ENCODE measurements at regions not wholly inside any gene's neighbourhood (a gene's known extent, or its start where the extent isn't known, plus 50 kb on each side); places are given as distances from the start of the nearest gene placed in this dataset.

DNA sequence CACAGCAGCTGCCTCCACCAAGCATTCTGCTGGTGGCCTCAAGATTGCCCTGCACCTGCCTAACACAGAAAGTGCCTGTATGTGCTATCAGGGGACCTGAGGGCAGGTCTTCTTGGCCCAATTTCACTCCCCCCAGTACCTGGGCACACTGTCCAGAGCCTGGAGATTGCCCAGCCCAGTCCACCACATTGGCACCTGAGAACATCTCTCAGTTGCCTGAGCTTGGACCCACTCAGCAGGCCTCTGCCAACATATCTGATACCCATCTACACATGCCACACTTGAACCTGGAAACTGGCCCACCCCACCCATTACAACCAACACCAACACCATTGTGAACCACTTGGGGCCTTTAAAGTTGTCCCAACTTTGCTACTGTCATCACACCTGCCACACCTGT lies 1523.1 kb upstream of the CDH9 start:
- no peaks in the 10 kb centered on the region for H3K27me3 ChIP-seq
- intact Hi-C loops (cut with DNase I; ENCODE audit: low total_unique reads) = no loop called here
- H3K4me1 ChIP-seq = no peaks in the 10 kb centered on the region
- no peak for TF ChIP-seq POLR2A (IDR thresholded peaks at IDR 0.05)
- TF ChIP-seq, protein P1, sequence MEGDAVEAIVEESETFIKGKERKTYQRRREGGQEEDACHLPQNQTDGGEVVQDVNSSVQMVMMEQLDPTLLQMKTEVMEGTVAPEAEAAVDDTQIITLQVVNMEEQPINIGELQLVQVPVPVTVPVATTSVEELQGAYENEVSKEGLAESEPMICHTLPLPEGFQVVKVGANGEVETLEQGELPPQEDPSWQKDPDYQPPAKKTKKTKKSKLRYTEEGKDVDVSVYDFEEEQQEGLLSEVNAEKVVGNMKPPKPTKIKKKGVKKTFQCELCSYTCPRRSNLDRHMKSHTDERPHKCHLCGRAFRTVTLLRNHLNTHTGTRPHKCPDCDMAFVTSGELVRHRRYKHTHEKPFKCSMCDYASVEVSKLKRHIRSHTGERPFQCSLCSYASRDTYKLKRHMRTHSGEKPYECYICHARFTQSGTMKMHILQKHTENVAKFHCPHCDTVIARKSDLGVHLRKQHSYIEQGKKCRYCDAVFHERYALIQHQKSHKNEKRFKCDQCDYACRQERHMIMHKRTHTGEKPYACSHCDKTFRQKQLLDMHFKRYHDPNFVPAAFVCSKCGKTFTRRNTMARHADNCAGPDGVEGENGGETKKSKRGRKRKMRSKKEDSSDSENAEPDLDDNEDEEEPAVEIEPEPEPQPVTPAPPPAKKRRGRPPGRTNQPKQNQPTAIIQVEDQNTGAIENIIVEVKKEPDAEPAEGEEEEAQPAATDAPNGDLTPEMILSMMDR (IDR thresholded peaks at IDR 0.05) = no peak
- DNase-seq = no peak
- H3K27ac ChIP-seq = no peak overlapping the region
- no peaks in the 10 kb centered on the region for H3K9me3 ChIP-seq
- H3K36me3 ChIP-seq (ENCODE audit: low read depth, missing control alignments) = no peaks in the 10 kb centered on the region
- H3K4me3 ChIP-seq = no peak overlapping the region

DNA sequence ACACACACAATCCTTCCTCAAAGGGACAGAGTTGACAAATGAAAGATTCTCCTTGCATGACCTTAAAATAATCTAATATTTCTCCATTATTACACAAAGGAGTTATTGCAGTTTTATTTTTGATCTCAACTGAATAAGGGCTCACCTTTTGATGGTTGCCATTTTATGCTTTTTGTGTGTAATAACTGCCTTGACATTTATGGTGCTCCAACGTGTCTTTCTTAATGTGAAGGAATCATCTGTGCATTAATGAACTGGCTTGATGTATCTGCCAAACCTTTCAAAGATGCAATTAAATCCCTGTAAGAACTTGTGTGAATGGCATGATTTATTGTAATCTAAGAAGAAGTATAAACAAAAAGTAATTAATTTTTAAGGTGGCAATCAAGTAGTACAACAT lies 1519.8 kb upstream of the CDH9 start:
- H3K9me3 ChIP-seq = no peaks in the 10 kb centered on the region
- intact Hi-C loops (cut with DNase I; ENCODE audit: low total_unique reads) = no loop called here
- H3K27ac ChIP-seq = no peak overlapping the region
- H3K4me1 ChIP-seq = no peaks in the 10 kb centered on the region
- WGBS, 2 donors = 51 to 60% methylated on average over 1 of the region's 1 CpG
- TF ChIP-seq, protein P1 (IDR thresholded peaks at IDR 0.05) = no peak
- no peak for TF ChIP-seq POLR2A (IDR thresholded peaks at IDR 0.05)
- no peak for DNase-seq
- no peaks in the 10 kb centered on the region for H3K36me3 ChIP-seq (ENCODE audit: low read depth, missing control alignments)
- no peaks in the 10 kb centered on the region for H3K27me3 ChIP-seq
- H3K4me3 ChIP-seq = no peak overlapping the region

DNA sequence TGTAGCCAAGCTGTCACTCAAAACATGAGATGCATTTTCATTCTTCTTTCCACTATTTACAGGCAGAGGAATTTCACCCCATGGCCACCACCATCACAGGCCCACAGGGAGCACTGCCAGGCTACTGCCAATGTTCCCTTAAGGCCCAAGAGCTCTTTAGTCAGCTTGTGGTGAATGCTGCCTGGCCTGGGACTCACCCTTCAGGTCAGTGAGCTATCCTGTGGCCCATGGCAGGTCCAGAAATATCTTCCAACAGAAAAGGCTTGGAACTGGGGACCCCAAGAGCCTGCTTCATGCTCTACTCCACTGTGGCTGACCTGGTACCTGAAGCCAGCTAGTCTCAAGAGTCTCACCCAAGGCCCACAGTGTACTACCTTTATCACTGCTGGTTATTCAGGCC lies 1518.7 kb upstream of the CDH9 start:
- no peaks in the 10 kb centered on the region for H3K27me3 ChIP-seq
- H3K9me3 ChIP-seq = no peaks in the 10 kb centered on the region
- TF ChIP-seq, protein P1 (IDR thresholded peaks at IDR 0.05) = no peak
- no peak for TF ChIP-seq POLR2A (IDR thresholded peaks at IDR 0.05)
- H3K27ac ChIP-seq = no peak overlapping the region
- DNase-seq = no peak
- H3K4me3 ChIP-seq = no peak overlapping the region
- intact Hi-C loops (cut with DNase I; ENCODE audit: low total_unique reads) = no loop called here
- no peaks in the 10 kb centered on the region for H3K4me1 ChIP-seq
- H3K36me3 ChIP-seq (ENCODE audit: low read depth, missing control alignments) = no peaks in the 10 kb centered on the region

DNA sequence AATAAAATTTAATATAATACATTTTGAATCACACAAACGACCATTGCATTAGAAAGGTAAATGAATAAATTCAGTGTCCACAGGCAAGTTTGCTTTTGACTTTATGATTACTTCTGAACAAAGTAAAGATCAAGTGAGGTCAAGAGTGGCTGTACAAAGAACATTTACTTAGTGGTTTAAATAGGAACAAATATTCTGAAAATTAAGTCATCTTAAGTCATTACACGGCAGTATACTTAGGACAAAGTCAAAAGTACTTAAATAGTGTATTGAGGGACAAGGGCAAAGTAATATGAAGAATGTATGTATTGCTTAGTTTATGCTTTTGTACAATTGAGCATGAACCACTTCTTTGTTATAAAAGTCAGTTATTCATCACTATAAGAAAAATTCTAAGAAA lies 1511.2 kb upstream of the CDH9 start:
- 84 to 87% methylated on average over 2 of the region's 2 CpGs for WGBS, 2 donors
- H3K27ac ChIP-seq = no peak overlapping the region
- H3K9me3 ChIP-seq = no peaks in the 10 kb centered on the region
- no peaks in the 10 kb centered on the region for H3K27me3 ChIP-seq
- intact Hi-C loops (cut with DNase I; ENCODE audit: low total_unique reads) = no loop called here
- no peak overlapping the region for H3K4me3 ChIP-seq
- DNase-seq = no peak
- TF ChIP-seq, protein P1 (IDR thresholded peaks at IDR 0.05) = no peak
- no peak for TF ChIP-seq POLR2A (IDR thresholded peaks at IDR 0.05)
- H3K4me1 ChIP-seq = no peaks in the 10 kb centered on the region
- no peaks in the 10 kb centered on the region for H3K36me3 ChIP-seq (ENCODE audit: low read depth, missing control alignments)

DNA sequence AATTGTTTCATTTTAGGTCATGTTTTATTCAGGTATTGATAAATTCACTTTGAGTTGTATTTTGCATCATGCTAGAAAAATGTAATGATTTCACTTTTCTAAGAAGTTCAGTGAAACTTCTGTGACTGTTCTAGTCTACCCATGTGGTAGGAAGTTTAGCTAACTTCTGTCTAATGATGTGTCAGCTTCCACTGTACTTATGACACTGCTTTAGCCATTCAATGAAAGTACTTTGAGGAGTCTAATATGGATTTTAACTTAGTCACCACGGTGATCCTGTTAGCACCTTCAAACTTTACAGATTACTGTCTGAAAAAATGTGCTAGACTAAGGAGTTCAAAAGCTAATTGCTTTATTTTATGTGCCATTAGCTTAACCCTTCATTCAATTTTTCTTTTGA lies 1510.5 kb upstream of the CDH9 start:
- no peak overlapping the region for H3K4me3 ChIP-seq
- H3K27ac ChIP-seq = no peak overlapping the region
- DNase-seq = no peak
- 58 to 61% methylated on average over 1 of the region's 1 CpG for WGBS, 2 donors
- no peaks in the 10 kb centered on the region for H3K36me3 ChIP-seq (ENCODE audit: low read depth, missing control alignments)
- TF ChIP-seq POLR2A (IDR thresholded peaks at IDR 0.05) = no peak
- TF ChIP-seq, protein P1 (IDR thresholded peaks at IDR 0.05) = no peak
- no peaks in the 10 kb centered on the region for H3K4me1 ChIP-seq
- no peaks in the 10 kb centered on the region for H3K9me3 ChIP-seq
- intact Hi-C loops (cut with DNase I; ENCODE audit: low total_unique reads) = no loop called here
- H3K27me3 ChIP-seq = no peaks in the 10 kb centered on the region

All from testis (tissue), 2 donors.